Esophagus mucosa (tissue), 1 donor: ENCODE measurements at regions not wholly inside any gene's neighbourhood (a gene's known extent, or its start where the extent isn't known, plus 50 kb on each side); places are given as distances from the start of the nearest gene placed in this dataset.

ENCODE experiments used
- ATAC-seq: fragments of 200-7000 bp; cut with Tn5 transposase; one replicate; pipeline ENCODE4 v1.9.1; 2020
- donor health status: DM: yes; HTN: yes; CAD: no.

DNA sequence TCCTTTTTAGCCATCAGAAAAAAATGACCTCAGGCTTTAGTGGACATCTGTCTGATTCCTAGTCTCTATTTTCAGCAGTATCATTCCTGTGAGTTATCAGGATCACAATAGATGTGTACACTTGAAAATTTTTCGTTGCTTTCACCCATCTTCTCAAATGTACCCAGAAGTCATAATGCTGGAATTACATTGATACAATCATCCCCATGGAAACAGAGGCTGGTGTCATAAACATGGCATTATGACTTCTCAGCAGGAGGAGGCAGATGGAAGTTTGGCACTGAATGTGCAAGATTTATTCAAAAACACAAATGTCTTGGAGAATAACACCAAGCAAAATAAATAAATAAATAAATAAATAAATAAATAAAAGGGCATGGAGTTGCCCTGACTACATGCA, 292.5 kb downstream of the PHKB start:
- ATAC-seq: no peak
